GM12872 (cell line): ENCODE measurements at regions not wholly inside any gene's neighbourhood (a gene's known extent, or its start where the extent isn't known, plus 50 kb on each side); places are given as distances from the start of the nearest gene placed in this dataset.

Source experiments
- CTCF ChIP-seq: IDR thresholded peaks from 3 replicates; pipeline ENCODE4 v1.5.1; 2011; ENCODE audit warnings: low read depth, mild to moderate bottlenecking, low read length, moderate library complexity; ENCODE audit not compliant: insufficient read depth

DNA sequence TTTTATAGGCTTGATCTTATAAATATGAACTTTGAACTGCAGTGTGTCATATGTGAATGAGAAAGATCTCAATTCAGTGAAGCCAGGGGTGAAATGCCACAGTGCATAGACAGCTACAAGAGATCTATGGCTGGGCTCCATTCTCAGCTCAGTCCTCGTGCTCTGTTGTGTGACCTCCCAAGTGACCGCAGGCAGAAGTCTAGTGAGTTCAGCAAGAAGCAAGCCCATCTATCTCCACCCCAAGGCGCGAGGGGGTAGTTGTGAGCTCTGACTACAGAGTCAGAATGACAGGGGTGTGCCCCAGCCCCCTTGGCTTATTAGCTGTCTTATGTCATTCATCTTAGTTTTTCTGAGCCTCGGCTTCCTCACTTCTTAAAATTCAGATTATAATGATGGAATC is 378.3 kb downstream of the FBXW7 start:
- no peak for TF ChIP-seq CTCF

GRCh38 chr4:152156442-152156841 is 379.4 kb downstream of the FBXW7 start:
- TF ChIP-seq CTCF, result no peak

DNA sequence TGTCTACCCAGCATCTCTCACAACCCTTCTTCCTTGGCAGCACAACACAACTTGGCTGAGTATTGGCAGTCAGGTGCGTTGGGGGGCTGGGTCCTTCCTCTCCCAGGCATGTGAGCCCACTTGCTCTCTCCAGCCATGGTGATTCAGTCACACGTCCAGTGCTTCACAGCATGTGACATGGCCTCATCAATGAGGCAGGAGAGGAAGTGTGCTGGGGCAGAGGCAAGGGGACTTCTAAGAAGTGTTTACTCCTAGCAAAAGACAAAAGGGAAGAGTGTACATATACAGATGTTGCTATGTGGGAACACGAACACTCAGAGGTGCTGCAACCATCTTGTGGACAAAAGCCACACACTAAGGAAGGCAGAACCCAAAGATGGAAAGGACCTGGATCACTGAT is 380.8 kb downstream of the FBXW7 start:
- TF ChIP-seq CTCF, result no peak

- no peak for TF ChIP-seq CTCF
Observed at GRCh38 chr4:152154433-152154832, 381.5 kb downstream of the FBXW7 start.

DNA sequence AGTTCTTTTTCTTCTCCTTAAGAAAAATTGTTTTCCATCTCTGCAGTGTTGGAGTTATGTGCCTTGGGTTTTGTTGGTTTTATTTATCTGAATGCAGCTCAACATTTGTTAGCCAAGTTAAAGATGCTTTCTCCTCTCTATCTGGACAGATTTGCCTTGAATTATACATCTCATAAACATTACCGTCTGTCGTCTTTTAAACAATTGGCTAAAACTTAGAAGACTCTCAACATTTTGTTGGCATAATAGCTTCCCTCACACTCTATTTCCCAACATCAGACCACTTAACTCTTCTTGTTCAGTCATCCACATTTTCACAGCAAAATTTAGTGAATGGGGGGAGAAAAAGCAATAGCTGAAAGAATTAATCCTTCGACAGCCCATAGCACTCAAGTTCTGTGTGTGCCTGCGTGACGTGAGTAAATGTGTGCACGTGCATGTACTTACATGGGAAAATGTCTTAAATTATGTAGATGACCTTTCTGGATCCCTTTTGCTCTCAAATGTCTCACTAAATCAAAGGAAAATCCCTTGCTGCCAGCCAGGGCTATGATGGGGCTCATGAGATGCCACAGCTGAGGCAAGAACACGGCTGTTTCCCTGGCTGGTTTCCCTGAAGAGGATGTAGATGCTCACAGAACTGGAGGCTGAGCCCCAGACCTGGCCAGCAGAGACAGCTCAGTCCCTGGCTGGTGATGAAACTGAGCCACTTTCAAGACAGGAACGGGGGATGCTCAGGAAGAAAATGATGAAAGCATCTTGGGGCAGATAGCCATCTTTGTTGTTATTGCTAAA is 382.2 kb downstream of the FBXW7 start:
- no peak for TF ChIP-seq CTCF

- TF ChIP-seq CTCF, result no peak
Observed at GRCh38 chr4:152150214-152150613, 385.7 kb downstream of the FBXW7 start.

- TF ChIP-seq CTCF, result no peak
Observed at GRCh38 chr4:152149745-152150144, 386.1 kb downstream of the FBXW7 start.
